IPS-18c (cell line): ENCODE measurements at regions not wholly inside any gene's neighbourhood (a gene's known extent, or its start where the extent isn't known, plus 50 kb on each side); places are given as distances from the start of the nearest gene placed in this dataset.

Source experiments
- H3K4me3 ChIP-seq: 2 replicates; pipeline ENCODE4 v1.7.0; 2013; ENCODE audit warnings: low read depth, mild to moderate bottlenecking, low read length, moderate library complexity; ENCODE audit not compliant: insufficient read depth
- H3K9me3 ChIP-seq: one replicate; pipeline ENCODE4 v1.6.1; 2013; ENCODE audit warnings: mild to moderate bottlenecking, low read length, moderate library complexity; ENCODE audit not compliant: control insufficient read depth, insufficient read depth

DNA sequence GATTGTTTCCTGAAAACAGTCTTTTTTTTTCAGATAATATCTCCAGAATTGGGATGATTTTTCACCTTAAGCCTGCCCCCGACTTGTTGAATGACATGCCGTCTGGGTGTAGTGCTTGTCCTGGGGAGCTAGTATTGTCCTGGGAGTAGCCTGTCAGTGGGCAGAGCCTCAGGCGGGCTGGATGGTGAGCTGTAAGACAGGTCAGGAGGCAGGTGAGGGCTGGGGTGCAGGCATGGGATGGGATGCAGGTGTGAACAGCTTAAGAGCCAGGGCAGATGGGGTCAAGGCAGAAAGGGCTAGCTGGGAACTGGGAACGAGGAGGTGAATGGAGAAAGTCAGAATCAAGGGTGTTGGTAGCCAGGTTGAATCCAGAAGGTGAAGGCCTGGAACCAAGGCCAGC lies 200.2 kb downstream of the CSNK2A3 start:
- Histone ChIP-seq H3K9me3 (no peaks in the 10 kb centered on the region), H3K4me3 (no peak overlapping the region)

- H3K4me3 ChIP-seq, result no peak overlapping the region
- no peaks in the 10 kb centered on the region for H3K9me3 ChIP-seq
Measured at GRCh38 chr11:11149671-11150459, 203.2 kb downstream of the CSNK2A3 start.

- no peaks in the 10 kb centered on the region for H3K9me3 ChIP-seq
Measured at GRCh38 chr11:11148596-11148995, 204.5 kb downstream of the CSNK2A3 start.

DNA sequence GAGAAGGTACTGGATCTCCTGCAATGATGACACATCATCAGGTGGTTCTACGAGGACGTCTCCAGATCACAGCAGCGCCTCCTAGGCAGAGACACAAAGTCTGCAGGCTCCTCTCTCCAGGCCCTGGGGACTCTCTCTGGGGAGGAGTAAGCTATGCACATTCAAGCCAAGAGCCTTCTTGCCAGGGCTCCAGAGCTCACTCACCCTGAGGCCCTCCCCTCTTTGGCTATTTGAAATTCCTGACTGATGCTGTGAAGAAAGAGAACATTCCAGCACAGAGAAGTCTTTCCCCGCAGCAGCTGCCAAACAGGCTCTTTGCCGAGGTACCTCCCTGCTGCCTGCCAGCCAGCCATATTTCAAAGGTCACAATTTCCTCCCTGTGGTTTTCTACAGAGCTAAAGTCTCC lies 204.9 kb downstream of the CSNK2A3 start:
- no peak overlapping the region for H3K4me3 ChIP-seq
- H3K9me3 ChIP-seq, result no peaks in the 10 kb centered on the region

More at GRCh38 chr11:11148596-11148995, 204.5 kb downstream of the CSNK2A3 start:
- H3K4me3 ChIP-seq, result no peak overlapping the region

- H3K4me3 ChIP-seq, result no peak overlapping the region
- no peaks in the 10 kb centered on the region for H3K9me3 ChIP-seq
Measured at GRCh38 chr11:11146830-11147229, 206.2 kb downstream of the CSNK2A3 start.

DNA sequence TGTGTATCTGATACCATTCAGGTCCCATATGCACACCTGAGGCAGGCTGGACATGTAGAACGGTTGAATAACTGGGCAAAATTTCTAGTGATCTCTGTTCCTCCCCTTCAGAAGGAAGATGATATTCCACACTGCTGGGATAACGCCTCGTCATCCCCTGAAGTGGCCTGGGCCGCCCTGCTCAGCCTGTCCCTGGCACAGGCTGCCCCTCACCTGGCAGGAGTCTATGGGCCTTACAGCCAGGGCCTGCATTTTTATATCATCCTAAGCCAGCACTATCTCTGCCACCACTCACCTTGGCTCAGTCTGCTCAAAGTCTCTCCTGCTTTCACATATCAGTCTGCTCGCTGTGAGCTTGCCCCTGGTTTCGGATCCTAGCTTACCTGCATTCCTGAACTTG lies 209.2 kb downstream of the CSNK2A3 start:
- Histone ChIP-seq H3K4me3 (no peak overlapping the region), H3K9me3 (no peaks in the 10 kb centered on the region)

- no peak overlapping the region for H3K4me3 ChIP-seq
- no peaks in the 10 kb centered on the region for H3K9me3 ChIP-seq
Measured at GRCh38 chr11:11142430-11142829, 210.6 kb downstream of the CSNK2A3 start.

- H3K4me3 ChIP-seq, result no peak overlapping the region
- no peaks in the 10 kb centered on the region for H3K9me3 ChIP-seq
Measured at GRCh38 chr11:11141065-11141464, 212.0 kb downstream of the CSNK2A3 start.

GRCh38 chr11:11140510-11140909 lies 212.5 kb downstream of the CSNK2A3 start:
- H3K9me3 ChIP-seq, result no peaks in the 10 kb centered on the region
- H3K4me3 ChIP-seq, result no peak overlapping the region

GRCh38 chr11:11137339-11137738 lies 215.7 kb downstream of the CSNK2A3 start:
- no peaks in the 10 kb centered on the region for H3K9me3 ChIP-seq
- H3K4me3 ChIP-seq, result no peak overlapping the region

DNA sequence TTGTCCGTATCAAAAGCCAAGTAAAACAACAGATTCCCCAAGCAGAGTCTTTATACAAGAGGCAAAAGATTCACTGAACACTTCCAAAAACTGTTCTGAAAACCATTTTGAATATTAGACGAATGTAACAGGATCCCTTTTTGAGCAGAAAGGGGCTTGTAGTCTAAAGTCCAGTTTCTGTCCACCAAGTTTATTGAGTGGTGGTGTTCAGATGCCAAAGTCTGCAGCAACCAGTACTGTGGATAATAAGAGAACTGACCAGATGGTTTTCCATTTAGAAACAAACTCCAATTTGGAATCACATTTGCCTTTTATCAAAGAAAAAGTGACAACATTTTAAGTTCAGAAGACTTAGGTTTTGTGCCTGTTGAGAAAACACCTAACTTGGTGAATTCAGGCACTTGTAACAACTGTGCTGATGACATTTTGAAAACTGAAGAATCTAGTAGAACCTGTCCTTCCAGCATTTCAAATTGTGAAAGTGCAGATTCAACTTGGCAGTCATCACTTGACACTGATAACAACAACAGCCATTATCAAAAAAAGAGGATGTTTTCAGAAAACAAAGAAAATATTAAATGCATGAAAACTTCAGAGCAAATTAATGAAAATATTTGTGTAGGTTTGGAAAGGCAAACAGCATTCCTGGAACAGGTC lies 217.1 kb downstream of the CSNK2A3 start:
- H3K9me3 ChIP-seq, result no peaks in the 10 kb centered on the region
- H3K4me3 ChIP-seq, result no peak overlapping the region

- Histone ChIP-seq H3K9me3 (no peaks in the 10 kb centered on the region), H3K4me3 (no peak overlapping the region)
Measured at GRCh38 chr11:11129118-11129517, 223.9 kb downstream of the CSNK2A3 start.

DNA sequence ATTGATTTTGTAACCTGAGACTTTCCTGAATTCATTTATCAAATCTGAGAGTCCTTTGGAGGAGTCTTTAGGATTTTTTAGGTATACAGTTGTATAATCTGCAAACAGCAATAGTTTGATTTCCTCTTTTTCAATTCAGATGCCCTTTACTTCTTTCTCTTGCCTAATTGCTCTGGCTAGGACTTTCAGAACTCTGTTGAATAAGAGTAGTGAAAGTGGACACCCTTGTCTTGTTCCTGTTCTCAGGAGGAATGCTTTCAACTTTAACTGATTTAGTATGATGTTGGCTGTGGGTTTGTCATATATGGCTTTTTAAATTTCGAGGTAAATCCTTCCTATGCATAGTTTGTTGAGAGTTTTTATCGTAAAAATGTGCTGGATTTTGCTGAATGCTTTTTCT lies 227.4 kb downstream of the CSNK2A3 start:
- Histone ChIP-seq H3K9me3 (no peaks in the 10 kb centered on the region), H3K4me3 (no peak overlapping the region)

DNA sequence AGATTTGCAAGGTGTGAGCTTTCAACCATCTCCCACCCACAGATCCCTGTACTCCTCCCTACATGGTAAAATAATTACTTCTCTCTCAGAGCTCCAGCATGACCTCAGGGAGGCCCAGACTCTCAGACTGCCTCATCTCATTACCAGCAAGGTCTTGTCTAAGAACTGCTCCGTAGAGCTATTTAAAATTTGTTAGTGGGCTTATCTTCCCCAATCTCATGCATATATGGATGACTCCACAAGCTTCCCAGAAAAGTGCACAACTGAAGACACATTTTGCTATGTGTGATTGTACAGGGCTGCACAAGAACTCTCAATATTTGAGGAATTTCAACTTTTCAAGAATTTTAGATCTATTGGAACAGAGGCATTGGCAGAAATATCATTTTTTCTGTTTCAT lies 230.3 kb downstream of the CSNK2A3 start:
- H3K4me3 ChIP-seq, result no peak overlapping the region
- H3K9me3 ChIP-seq, result no peaks in the 10 kb centered on the region

DNA sequence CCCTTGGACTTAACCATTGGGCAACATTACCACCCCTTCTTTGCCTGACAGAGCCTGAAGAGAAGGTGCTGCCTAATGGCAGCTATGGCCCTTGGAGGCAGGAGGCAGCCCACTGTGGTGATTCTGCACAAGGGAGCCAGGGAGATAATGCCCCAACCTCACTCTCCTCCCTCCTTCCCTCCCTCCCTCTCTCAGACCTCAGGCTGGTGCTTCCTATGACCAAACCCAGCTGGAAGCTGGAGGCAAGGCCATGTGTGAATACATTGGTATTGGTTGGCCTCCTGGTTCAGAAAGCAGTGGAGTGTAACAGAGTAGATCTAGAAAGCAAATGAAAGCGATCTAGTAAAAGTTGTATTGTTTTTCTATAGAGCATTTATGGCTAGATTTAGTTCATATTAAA lies 233.1 kb downstream of the CSNK2A3 start:
- no peaks in the 10 kb centered on the region for H3K9me3 ChIP-seq

DNA sequence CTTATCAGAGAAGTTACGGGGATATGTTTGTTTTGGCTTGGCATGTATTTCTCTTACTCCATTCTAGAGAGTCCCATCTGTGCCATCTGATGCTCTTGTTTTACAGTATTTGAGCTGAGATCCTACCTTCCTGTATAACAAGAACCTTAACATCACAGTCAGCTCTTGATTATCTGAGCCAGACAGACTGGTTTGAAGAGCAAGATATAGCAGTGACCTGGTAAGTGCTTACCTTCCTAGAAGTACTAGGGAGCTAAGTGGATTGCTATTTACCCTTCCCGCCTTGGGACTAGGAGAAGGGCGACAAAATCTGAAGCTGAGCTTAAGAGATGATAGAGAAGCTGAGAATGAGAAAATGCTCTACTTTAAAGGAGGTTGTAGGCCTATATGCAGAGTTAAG lies 235.3 kb downstream of the CSNK2A3 start:
- Histone ChIP-seq H3K9me3 (no peaks in the 10 kb centered on the region), H3K4me3 (no peak overlapping the region)

More for the DNA sequence above, 233.1 kb downstream of the CSNK2A3 start:
- H3K4me3 ChIP-seq, result no peak overlapping the region

DNA sequence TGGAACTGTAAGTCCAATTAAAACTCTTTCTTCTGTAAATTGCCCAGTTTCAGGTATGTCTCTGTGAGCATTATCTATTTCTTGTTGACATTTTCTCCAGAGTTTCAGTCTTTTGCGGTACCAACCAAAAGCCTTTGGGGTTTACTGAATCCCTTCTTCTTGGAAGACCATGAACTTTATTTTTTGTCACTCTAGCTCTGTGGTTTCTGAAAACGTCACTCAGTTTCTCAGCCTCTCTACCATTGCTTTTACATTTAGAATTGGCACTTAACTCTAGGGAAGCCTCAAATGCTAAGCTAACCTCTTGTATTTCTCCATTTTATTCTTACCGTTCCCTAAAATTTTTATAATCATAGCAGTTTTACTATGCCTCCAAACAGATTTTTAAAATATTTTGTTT lies 237.6 kb downstream of the CSNK2A3 start:
- Histone ChIP-seq H3K4me3 (no peak overlapping the region), H3K9me3 (no peaks in the 10 kb centered on the region)

DNA sequence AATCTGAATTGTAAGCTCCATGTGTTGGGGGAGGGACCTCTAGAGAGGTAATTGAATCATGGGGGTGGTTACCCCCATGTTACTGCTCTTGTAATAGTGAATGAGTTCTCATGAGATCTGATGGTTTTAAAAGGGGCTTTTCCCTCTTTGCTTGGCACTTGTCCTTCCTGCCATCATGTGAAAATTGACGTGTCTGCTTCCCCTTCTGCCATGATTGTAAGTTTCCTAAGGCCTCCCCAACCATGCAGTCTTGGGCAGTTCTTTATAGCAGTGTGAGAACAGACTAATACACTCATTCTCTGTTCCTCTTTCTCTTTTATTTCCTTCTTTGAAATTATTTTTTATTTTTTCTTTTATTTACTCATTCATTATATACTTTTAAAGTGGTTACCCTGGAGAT lies 239.4 kb downstream of the CSNK2A3 start:
- H3K4me3 ChIP-seq, result no peak overlapping the region
- H3K9me3 ChIP-seq, result no peaks in the 10 kb centered on the region
